HPDE6-E6E7 (cell line): ENCODE measurements at regions not wholly inside any gene's neighbourhood (a gene's known extent, or its start where the extent isn't known, plus 50 kb on each side); places are given as distances from the start of the nearest gene placed in this dataset.

Source experiments
- DNase-seq: peaks from one replicate; pipeline ENCODE4 v3.0.0; 2011; ENCODE audit warnings: missing footprints; ENCODE audit errors: extremely low spot score

DNA sequence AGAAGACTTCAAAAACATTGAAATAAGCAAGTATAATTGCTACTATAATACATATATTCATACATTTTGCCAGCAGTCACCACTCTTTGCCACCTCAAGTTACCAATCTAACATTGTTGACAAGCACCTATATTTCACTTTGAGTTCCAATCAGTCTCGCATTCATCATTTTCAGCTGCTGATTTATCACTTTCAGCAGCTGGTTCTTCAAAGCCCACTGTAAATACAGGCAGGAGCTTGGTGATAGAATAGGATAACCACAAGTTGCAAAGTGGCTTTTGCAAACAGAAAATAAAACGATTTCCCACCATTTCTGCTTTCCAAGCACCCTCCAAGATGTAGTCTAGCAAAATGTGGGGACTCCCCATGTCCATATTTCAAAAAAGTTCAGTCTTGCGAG, 114.2 kb upstream of the ITGA1 start:
- DNase-seq: no peak

- DNase-seq: peak; percentile 78
Measured at GRCh38 chr5:52674815-52675545, 112.7 kb upstream of the ITGA1 start.

GRCh38 chr5:52682492-52682891, 105.2 kb upstream of the ITGA1 start:
- no peak for DNase-seq

- DNase-seq: no peak
Measured at GRCh38 chr5:52684051-52684450, 103.7 kb upstream of the ITGA1 start.

DNA sequence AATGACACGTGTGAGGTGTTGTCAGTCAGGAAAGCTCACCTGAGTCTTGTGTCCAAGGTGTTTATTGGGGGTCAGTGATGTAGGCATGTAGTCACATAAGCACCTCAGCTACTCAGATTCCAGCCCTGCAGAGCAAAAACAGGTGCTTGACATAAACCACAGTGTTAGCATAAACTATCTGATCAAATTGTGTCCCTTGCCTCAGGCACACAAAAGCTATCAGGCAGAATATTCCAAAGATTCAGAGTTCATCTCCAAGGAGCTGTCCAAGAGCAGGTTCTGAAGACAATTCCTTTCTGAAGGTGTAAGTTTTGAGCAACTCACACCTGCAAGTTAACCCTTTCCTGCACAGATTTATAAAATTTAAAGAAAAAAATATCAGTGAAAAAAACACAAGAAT, 102.2 kb upstream of the ITGA1 start:
- no peak for DNase-seq

DNA sequence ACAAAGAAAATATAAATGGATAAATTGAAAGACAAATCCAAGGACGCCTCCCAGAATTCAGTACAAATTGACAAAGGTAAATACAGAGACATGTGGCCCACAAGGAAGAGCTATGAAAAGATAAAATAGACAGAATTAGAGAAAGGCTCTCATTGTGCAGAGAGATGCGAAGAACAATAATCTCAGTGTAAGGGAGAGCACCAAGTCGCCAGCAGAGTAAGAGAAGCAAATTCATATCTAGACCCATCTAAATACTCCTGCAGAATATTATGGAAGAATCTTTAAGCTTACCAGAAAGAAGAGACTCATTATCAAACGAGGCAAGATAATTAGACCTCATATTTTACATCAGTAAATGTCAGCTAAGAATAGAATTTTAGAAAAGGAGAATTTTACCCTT, 101.7 kb upstream of the ITGA1 start:
- DNase-seq: no peak

DNA sequence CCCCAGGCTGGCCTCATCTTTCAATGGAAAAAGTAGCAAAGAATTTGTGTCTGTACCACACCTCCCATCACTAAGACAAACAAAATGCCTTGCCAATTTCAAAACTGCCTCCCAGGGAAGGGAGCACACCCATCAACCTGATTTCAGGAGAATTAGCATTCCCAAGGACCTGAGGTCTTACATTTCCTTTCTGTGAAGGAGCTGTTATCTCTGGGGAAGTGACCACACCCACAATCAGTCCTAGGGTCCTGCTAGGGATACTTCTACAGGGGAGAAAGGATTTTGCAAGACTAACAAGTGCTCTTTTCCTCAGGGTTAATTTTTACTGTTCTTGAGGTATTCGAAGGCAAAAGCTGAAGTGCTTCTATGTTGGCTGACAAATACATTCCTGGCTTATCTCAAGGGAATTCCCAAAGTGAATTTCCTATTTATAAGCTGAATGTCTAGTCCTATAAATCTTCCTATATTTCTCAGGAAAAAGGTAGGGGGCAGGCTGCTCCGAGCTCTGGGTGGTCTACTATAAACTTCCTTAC, 97.4 kb upstream of the ITGA1 start:
- no peak for DNase-seq

GRCh38 chr5:52692039-52692438, 95.7 kb upstream of the ITGA1 start:
- DNase-seq: no peak

DNA sequence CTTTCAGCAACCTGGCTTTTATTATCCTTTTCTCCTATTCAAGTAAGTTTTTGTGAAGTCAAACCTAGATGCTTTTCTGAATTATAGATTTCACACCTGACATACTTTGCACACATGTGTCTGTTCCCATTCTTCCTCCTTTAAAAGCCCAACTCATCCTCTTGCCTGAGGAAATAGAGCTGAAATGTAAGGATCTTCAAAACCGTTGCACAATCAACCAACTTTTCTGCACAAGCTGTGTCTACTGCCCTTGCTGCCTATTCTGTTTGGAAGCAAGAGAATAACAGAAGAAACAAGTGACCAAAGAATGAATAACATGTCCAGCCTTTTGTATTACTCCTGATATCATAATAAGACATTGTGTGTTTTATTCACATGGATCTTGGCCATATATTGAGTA, 95.1 kb upstream of the ITGA1 start:
- DNase-seq: no peak

GRCh38 chr5:52693280-52693679, 94.4 kb upstream of the ITGA1 start:
- peak; percentile 33 for DNase-seq

DNA sequence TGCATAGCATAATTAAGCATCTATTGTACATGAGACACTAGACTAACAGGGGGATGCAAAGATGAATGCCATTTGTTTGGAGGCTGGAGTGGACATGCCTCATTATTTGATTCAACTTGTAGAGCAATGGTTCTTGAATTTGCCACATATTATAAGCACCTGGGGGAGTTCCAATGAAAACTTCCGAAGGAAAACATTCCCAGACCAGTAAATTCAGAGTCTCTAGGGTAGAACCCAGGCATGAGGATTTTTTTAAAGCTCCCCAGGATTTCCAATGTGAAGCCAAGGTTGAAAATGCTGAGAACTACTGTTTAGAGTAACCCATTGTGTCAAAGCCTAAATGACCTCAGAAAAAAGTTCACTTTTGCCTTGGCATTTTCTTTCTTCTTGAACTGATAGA, 93.9 kb upstream of the ITGA1 start:
- DNase-seq: no peak

DNA sequence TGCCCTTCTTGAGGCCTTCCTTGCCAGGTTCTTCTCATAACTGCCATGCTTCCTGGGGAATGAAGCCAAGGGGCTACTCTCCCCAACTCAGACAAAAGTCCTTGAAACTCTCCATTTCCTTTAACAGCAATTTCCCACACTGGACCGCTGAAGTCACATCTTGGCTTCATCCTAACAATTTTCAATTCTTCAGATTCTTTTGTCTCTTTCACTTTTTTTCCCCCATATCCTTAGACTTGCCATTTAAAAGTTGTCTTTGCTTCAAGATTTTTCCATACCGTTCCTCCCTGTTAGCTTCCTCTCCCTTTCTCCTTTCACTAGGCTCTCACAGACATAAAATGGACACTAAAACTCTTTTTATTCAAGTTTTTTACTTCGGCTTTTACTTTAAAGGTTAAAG, 93.1 kb upstream of the ITGA1 start:
- DNase-seq: no peak

- no peak for DNase-seq
Measured at GRCh38 chr5:52702877-52703276, 84.8 kb upstream of the ITGA1 start.

- no peak for DNase-seq
Measured at GRCh38 chr5:52703321-52703720, 84.4 kb upstream of the ITGA1 start.

GRCh38 chr5:52705720-52706119, 82.0 kb upstream of the ITGA1 start:
- no peak for DNase-seq

DNA sequence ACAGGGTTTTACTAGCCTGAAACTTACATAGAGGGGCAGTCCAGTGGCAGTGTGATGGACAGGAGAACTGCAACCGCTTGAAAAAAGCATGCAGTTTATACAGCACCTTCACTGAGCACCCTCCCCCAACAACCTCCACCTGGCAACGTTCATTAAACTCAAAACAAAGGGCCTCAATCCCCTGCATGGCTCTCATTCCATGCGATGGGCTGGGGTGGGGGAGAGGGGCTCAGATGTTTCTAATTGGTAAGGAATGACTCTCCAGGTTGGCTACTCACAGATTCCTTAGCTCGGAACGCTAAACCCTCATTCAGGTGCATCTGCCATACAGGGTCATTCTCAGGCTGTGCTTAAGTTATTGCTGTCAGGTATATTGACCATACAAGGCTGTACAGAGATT, 80.9 kb upstream of the ITGA1 start:
- no peak for DNase-seq

GRCh38 chr5:52707616-52708015, 80.1 kb upstream of the ITGA1 start:
- DNase-seq: no peak

- DNase-seq: no peak
Measured at GRCh38 chr5:52708463-52708862, 79.3 kb upstream of the ITGA1 start.

- DNase-seq: no peak
Measured at GRCh38 chr5:52709167-52709925, 78.4 kb upstream of the ITGA1 start.

DNA sequence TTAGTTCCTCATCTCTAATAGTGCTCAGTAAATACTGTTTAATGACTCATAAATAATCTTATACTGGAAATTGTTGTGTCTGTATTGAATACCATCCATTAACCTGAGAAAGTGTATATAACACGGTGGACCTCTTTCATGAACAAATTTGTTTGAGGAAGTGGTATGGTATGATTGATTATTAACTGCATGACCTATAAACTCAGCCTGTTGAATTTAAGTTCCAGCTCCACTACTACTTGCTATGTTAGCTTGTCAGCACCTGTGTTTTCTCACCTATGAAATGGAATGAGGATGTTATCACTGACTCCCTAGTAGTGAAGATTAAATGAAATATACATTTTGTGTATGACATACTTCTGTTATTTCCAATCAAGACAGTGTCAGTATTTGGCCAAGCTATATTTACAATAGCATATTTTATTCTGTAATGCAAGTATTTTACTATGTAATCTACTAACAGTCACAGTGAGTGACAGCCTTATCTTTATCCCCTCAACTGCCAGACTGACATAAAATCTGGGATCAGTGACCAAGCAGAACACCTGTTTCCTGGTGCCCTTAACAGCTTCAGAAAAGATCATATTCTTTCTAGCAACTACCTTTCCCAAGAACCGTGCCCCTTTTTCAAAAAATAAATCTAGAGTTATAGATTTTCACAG, 77.3 kb upstream of the ITGA1 start:
- DNase-seq: no peak

GRCh38 chr5:52710972-52711596, 76.6 kb upstream of the ITGA1 start:
- DNase-seq: no peak

GRCh38 chr5:52712354-52712753, 75.4 kb upstream of the ITGA1 start:
- no peak for DNase-seq
